ENCODE measurements at regions not wholly inside any gene's neighbourhood (a gene's known extent, or its start where the extent isn't known, plus 50 kb on each side); places are given as distances from the start of the nearest gene placed in this dataset.

DNA sequence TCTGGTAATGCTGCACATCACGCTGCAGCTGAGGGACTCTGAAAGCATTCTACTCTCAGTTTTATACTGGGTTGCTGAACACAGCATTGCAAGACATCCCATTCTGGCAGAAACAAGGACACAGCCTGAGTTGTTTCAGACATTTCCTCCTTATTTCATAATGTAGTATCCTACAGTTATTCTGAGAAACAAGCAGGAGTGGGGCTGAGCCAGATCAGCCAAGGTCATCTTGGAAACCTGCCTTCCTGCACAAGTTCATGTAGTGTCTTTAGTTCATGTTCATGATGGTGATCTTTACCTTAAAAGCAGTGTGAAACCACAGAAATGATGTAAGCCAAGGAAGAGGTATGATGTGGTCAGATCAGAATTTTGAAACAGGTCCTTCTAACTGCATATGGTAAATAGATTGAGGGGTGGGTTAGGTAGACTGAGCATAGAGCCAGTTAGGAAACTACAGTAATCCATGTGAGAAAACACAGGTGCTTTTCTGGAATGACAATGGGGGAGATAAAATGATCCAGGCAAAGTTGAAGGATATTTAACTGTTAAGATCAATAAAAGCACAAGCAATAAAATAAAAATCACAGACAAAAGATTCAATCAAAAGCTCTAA is 1686.8 kb downstream of the LRRC4C start:
- TF ChIP-seq, protein P1, sequence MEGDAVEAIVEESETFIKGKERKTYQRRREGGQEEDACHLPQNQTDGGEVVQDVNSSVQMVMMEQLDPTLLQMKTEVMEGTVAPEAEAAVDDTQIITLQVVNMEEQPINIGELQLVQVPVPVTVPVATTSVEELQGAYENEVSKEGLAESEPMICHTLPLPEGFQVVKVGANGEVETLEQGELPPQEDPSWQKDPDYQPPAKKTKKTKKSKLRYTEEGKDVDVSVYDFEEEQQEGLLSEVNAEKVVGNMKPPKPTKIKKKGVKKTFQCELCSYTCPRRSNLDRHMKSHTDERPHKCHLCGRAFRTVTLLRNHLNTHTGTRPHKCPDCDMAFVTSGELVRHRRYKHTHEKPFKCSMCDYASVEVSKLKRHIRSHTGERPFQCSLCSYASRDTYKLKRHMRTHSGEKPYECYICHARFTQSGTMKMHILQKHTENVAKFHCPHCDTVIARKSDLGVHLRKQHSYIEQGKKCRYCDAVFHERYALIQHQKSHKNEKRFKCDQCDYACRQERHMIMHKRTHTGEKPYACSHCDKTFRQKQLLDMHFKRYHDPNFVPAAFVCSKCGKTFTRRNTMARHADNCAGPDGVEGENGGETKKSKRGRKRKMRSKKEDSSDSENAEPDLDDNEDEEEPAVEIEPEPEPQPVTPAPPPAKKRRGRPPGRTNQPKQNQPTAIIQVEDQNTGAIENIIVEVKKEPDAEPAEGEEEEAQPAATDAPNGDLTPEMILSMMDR (IDR thresholded peaks at IDR 0.05) = no peak
- no peak for TF ChIP-seq POLR2AphosphoS5 (IDR thresholded peaks at IDR 0.05)
